HepG2 (cell line): ENCODE measurements at regions not wholly inside any gene's neighbourhood (a gene's known extent, or its start where the extent isn't known, plus 50 kb on each side); places are given as distances from the start of the nearest gene placed in this dataset.

Source experiments
- ATAC-seq: fragments of 200-7000 bp; cut with Tn5 transposase; 3 replicates; pipeline ENCODE4 v1.9.1; 2020; ENCODE audit warnings: mild to moderate bottlenecking, moderate library complexity
- BruUV-seq: library from RNA; stranded (reverse); fragments of 400-500 nt; replicated peaks from 2 replicates; lab custom pipeline; 2021; lab: Mats Ljungman, UMichigan
- CTCF ChIA-PET: fragments of 300-600 bp; formaldehyde crosslinking; extraction: SDS; loops from one replicate; lab custom pipeline; 2021; ENCODE audit warnings: low total read pairs, inconsistent platforms, low intra/inter-chr PET ratio; lab: Yijun Ruan, JAX
- POLR2A ChIA-PET: fragments of 350-600 bp; sonication (Branson Sonifier 250); formaldehyde crosslinking; loops from one replicate; lab custom pipeline; 2020; ENCODE audit warnings: antibody characterized with exemption, inconsistent platforms; lab: Yijun Ruan, JAX
- DNase-seq: peaks from one replicate; pipeline ENCODE4 v3.0.0-alpha.2; 2015; ENCODE audit warnings: low spot score
- FAIRE-seq: peaks from 3 replicates; lab custom pipeline; 2011; peaks lifted over from hg19 to GRCh38; lab: Jason Lieb, UNC
- H2AFZ ChIP-seq: one replicate; pipeline ENCODE4 v1.6.1; 2011; ENCODE audit warnings: low read length, inconsistent platforms
- H3K27ac ChIP-seq: fragments of 300-600 bp; 3 replicates; pipeline ENCODE4 v1.8.0; 2011; ENCODE audit warnings: mixed run types, mild to moderate bottlenecking, mixed read lengths, low read length, inconsistent platforms; ENCODE audit not compliant: insufficient read depth; ENCODE audit errors: extremely low read length
- H3K27me3 ChIP-seq, 2 experiments: fragments of 200-600 bp in 1 of 2; 2 replicates in 1 of 2; 3 replicates in 1 of 2; pipeline versions ENCODE4 v1.6.0 to v1.8.0; 2011; ENCODE audit warnings: low read length in 2 of 2, mild to moderate bottlenecking in 2 of 2, moderate library complexity in 2 of 2, inconsistent platforms in 1 of 2; ENCODE audit not compliant: insufficient read depth in 2 of 2, control insufficient read depth in 1 of 2
- H3K36me3 ChIP-seq, 2 experiments: fragments of 200-600 bp in 1 of 2; replicated peaks in 1 of 2; 2 replicates in 1 of 2; 3 replicates in 1 of 2; pipeline versions ENCODE4 v1.5.1 to v1.8.0; 2011; ENCODE audit warnings: low read length in 2 of 2, inconsistent platforms in 1 of 2; ENCODE audit not compliant: insufficient read depth in 2 of 2, control insufficient read depth in 1 of 2
- H3K4me1 ChIP-seq: 2 replicates; pipeline ENCODE4 v1.5.1; 2012; ENCODE audit warnings: low read length, inconsistent platforms; ENCODE audit not compliant: insufficient read depth
- H3K4me2 ChIP-seq: 2 replicates; pipeline ENCODE4 v1.6.0; 2011; ENCODE audit warnings: low read depth, low read length, inconsistent platforms
- H3K4me3 ChIP-seq, 3 experiments: fragments of 200-600 bp in 1 of 3; sonication (generic), shearing (Covaris generic) in 1 of 3; replicated peaks in 1 of 3; 2 replicates each; pipeline ENCODE4 v1.5.1; 2011 to 2016; ENCODE audit warnings: low read length in 3 of 3, inconsistent platforms in 2 of 3, low read depth in 2 of 3, mild to moderate bottlenecking in 2 of 3, control low read depth in 1 of 3, mixed read lengths in 1 of 3; ENCODE audit not compliant: insufficient read depth in 1 of 3
- H3K79me2 ChIP-seq: one replicate; pipeline ENCODE4 v1.6.1; 2011; ENCODE audit warnings: low read length, inconsistent platforms; ENCODE audit not compliant: insufficient read depth
- H3K9ac ChIP-seq: 2 replicates; pipeline ENCODE4 v1.6.0; 2011; ENCODE audit warnings: mild to moderate bottlenecking, low read depth, low read length, inconsistent platforms; ENCODE audit not compliant: insufficient read depth
- H3K9me3 ChIP-seq: 2 replicates; pipeline ENCODE4 v1.5.1; 2012; ENCODE audit warnings: mild to moderate bottlenecking, low read length
- H4K20me1 ChIP-seq: 2 replicates; pipeline ENCODE4 v1.6.0; 2011; ENCODE audit warnings: inconsistent platforms, mild to moderate bottlenecking, low read length, moderate library complexity; ENCODE audit not compliant: insufficient read depth
- GTF2F1 ChIP-seq: fragments of 150-350 bp; IDR thresholded peaks from 2 replicates; pipeline ENCODE4 v1.6.1; 2014; ENCODE audit warnings: low read length
- HMG20B ChIP-seq: conservative IDR thresholded peaks from 2 replicates; pipeline ENCODE4 v1.6.1; 2016; ENCODE audit warnings: missing genetic modification reagents, missing compliant biosample characterization
- MXI1 ChIP-seq: IDR thresholded peaks from 3 replicates; pipeline ENCODE4 v1.6.1; 2012; ENCODE audit warnings: low read depth, low read length, inconsistent platforms, borderline replicate concordance
- NCOA1 ChIP-seq: sonication (generic); formaldehyde crosslinking; IDR thresholded peaks from 2 replicates; pipeline ENCODE4 v1.9.0; 2021; ENCODE audit warnings: missing genetic modification reagents
- NRL ChIP-seq: sonication (generic); formaldehyde crosslinking; IDR thresholded peaks from 2 replicates; pipeline ENCODE4 v1.5.0; 2020; ENCODE audit warnings: missing genetic modification reagents, mild to moderate bottlenecking, moderate library complexity, borderline replicate concordance
- SRSF9 ChIP-seq: fragments of 200-400 bp; formaldehyde crosslinking; IDR thresholded peaks from 2 replicates; pipeline ENCODE4 v1.6.1; 2018; ENCODE audit warnings: borderline replicate concordance, mild to moderate bottlenecking, low read depth, low read length; ENCODE audit not compliant: insufficient read depth, poor library complexity, severe bottlenecking
- XRCC5 ChIP-seq: fragments of 200-400 bp; formaldehyde crosslinking; optimal IDR thresholded peaks from 2 replicates; pipeline ENCODE3; 2017; ENCODE audit warnings: mild to moderate bottlenecking, low read length
- ZNF276 ChIP-seq: sonication (generic); formaldehyde crosslinking; IDR thresholded peaks from 2 replicates; pipeline ENCODE4 v1.4.0; 2020; ENCODE audit warnings: mild to moderate bottlenecking, low read depth, missing genetic modification reagents
- ZNF510 ChIP-seq: sonication (generic); formaldehyde crosslinking; IDR thresholded peaks from 2 replicates; pipeline ENCODE4 v1.4.0; 2020; ENCODE audit warnings: low read depth, mild to moderate bottlenecking, missing genetic modification reagents
- ZNF552 ChIP-seq: sonication (generic); formaldehyde crosslinking; IDR thresholded peaks from 2 replicates; pipeline ENCODE4 v1.9.0; 2022; ENCODE audit warnings: missing genetic modification reagents, mild to moderate bottlenecking, borderline replicate concordance
- WGBS: methylation state at CpG from one replicate; pipeline ENCODE4 v1.1.6; 2017; ENCODE audit warnings: low lambda C conversion rate; 5-methylcytosine and 5-hydroxymethylcytosine counted together
- in situ Hi-C: cut with HindIII; loops from 2 replicates; pipeline ENCODE4 v1.10.0; 2017; ENCODE audit warnings: low pct_unique_long_range_greater_than_20kb; ENCODE audit not compliant: extremely low pct_ligation_motif_present
- intact Hi-C: fragments of 100-400 bp; cut with micrococcal nuclease; formaldehyde crosslinking; loops from one replicate; pipeline ENCODE4 v1.10.0; 2022; ENCODE audit not compliant: unreplicated experiment

DNA sequence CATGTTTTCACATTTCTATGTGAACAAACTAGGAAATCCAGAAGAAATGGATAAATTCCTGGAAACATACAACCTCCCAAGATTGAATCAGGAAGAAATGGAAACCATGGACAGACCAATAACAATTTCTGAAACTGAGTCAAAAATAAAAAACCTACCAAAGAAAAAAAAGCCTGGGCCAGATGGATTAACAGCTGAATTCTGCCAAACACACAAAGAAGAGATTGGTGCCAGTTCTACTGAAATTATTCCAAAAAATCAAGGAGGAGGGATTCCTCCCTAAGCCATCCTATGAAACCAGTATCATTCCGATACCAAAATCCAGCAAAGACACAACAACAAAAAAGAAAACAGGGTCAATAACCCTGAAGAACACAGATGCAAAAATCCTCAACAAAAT lies 166.9 kb upstream of the FBXL7 start:
- Histone ChIP-seq H3K4me3 (no peak overlapping the region), H3K9ac (no peak overlapping the region), H3K27ac (no peak overlapping the region), H4K20me1 (no peaks in the 10 kb centered on the region), H3K4me1 (no peaks in the 10 kb centered on the region), H3K27me3 (no peaks in the 10 kb centered on the region), H3K4me2 (no peak overlapping the region), H3K36me3 (no peaks in the 10 kb centered on the region), H3K9me3 (no peaks in the 10 kb centered on the region), H2AFZ (no peak overlapping the region), H3K79me2 (no peaks in the 10 kb centered on the region)
- TF ChIP-seq SRSF9 (no peak), ZNF552 (CRISPR knock-in tag) (no peak), ZNF510 (CRISPR knock-in tag) (no peak), ZNF276 (CRISPR knock-in tag) (no peak), HMG20B (CRISPR knock-in tag) (no peak), XRCC5 (no peak), MXI1 (no peak), NRL (no peak), GTF2F1 (no peak), NCOA1 (CRISPR knock-in tag) (no peak)
- FAIRE-seq (no peak), DNase-seq (no peak), ATAC-seq (no peak)
- ChIA-PET POLR2A (no interaction called here), CTCF (no interaction called here)
- no TSS peak for BruUV-seq
- in situ Hi-C loops (no loop called here), intact Hi-C loops (no loop called here)
- WGBS: 0% methylated on average over 1 of the region's 1 CpG
